ENCODE measurements at regions not wholly inside any gene's neighbourhood (a gene's known extent, or its start where the extent isn't known, plus 50 kb on each side); places are given as distances from the start of the nearest gene placed in this dataset.
A peak's percentile ranks its signal among the peaks of the same experiment; 100 is the strongest.

DNA sequence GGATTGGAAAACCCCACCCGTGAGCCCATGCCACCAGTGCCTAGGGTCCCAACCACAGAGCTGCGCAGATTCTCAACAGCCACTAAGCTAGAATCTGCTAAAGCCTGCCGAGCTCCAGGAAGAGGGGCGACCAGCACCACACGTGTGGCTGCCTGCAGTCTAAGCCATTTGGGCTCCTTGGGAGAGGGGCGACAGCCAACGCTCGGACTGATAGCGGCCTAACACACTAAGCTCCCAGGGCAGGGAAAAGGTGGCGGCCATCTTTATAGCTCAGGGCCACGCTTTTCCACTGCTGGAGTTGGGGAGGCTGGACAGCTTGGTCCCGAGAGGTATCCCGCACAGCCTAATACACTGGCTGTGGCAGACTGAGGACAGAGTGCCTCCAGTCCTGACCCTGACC, 631.8 kb downstream of the CETN3 start:
- H3K4me3 ChIP-seq = no peak overlapping the region
- no peaks in the 10 kb centered on the region for H3K4me1 ChIP-seq
- DNase-seq (peak; percentile 44), ATAC-seq (peak; percentile 26)
- intact Hi-C loops (cut with DNase I) = no loop called here
- TF ChIP-seq, protein P1, sequence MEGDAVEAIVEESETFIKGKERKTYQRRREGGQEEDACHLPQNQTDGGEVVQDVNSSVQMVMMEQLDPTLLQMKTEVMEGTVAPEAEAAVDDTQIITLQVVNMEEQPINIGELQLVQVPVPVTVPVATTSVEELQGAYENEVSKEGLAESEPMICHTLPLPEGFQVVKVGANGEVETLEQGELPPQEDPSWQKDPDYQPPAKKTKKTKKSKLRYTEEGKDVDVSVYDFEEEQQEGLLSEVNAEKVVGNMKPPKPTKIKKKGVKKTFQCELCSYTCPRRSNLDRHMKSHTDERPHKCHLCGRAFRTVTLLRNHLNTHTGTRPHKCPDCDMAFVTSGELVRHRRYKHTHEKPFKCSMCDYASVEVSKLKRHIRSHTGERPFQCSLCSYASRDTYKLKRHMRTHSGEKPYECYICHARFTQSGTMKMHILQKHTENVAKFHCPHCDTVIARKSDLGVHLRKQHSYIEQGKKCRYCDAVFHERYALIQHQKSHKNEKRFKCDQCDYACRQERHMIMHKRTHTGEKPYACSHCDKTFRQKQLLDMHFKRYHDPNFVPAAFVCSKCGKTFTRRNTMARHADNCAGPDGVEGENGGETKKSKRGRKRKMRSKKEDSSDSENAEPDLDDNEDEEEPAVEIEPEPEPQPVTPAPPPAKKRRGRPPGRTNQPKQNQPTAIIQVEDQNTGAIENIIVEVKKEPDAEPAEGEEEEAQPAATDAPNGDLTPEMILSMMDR (IDR thresholded peaks at IDR 0.05) = no peak
- H3K36me3 ChIP-seq = no peaks in the 10 kb centered on the region
- no peaks in the 10 kb centered on the region for H3K27me3 ChIP-seq
- peaks cover 15% of the 10 kb centered on the region for H3K9me3 ChIP-seq
- H3K27ac ChIP-seq = no peak overlapping the region

DNA sequence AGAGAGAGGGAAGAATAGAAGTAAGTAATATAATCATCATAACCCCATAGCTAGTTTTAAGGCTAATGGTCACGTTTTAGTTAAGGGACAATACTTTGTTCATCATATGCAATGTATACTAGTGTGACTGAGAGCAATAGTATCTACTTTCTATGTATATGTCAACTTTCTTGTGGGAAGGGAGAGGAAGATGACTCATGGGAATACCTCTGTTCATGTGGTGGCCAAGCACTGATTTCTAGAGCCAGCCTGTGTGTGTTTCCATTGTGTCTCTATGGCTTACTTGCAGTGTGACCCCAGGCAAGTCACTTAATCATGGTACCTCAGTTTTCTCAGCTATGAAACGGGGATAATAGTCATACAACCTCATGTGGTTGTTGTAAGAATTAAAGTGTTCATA, 639.6 kb downstream of the CETN3 start:
- H3K4me3 ChIP-seq = no peak overlapping the region
- intact Hi-C loops (cut with DNase I) = no loop called here
- TF ChIP-seq, protein P1 (IDR thresholded peaks at IDR 0.05) = no peak
- no peaks in the 10 kb centered on the region for H3K36me3 ChIP-seq
- DNase-seq (no peak), ATAC-seq (no peak)
- H3K27me3 ChIP-seq = no peaks in the 10 kb centered on the region
- H3K4me1 ChIP-seq = no peaks in the 10 kb centered on the region
- no peaks in the 10 kb centered on the region for H3K9me3 ChIP-seq
- no peak overlapping the region for H3K27ac ChIP-seq

DNA sequence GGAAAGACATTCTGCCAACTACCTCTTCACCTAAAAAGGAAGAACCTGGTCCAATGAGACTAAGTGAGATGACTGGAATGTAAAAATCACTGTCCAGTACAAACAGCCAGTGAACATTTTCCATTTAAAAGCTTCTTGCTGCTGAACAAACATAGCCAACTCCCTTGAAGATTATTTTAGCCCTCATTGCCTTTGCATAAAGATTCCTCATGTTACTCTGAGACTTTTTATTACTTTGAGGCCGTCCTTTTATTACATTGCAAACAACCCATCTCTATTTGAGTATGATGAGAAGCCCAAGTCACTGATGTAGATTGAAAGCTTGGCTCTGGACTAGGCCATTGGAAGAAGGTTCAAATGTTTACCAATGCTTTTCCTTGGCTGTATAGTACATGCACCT, 649.8 kb downstream of the CETN3 start:
- H3K27me3 ChIP-seq = no peaks in the 10 kb centered on the region
- ATAC-seq (no peak), DNase-seq (no peak)
- no peak overlapping the region for H3K27ac ChIP-seq
- no peak overlapping the region for H3K4me3 ChIP-seq
- intact Hi-C loops (cut with DNase I) = no loop called here
- no peaks in the 10 kb centered on the region for H3K36me3 ChIP-seq
- H3K4me1 ChIP-seq = no peaks in the 10 kb centered on the region
- no peaks in the 10 kb centered on the region for H3K9me3 ChIP-seq
- TF ChIP-seq, protein P1 (IDR thresholded peaks at IDR 0.05) = no peak

DNA sequence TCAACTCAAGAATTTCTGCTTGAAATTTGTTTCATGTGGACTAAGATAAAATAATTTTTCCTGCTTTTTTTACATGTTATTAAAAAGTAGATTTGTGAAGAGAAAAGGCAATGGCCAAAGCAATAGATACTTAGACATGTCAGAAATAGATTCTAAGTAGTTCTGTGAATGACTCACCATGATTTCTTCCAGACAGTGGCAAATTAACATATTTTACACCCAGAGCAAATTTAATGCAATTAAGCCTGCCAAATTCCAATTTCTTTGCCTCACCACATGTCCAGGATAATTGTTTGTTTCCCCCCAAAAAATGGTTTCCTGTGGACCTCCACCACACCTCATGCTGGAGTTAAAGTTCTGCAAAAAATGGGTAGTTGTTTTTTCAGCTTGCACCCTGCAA, 651.4 kb downstream of the CETN3 start:
- no peaks in the 10 kb centered on the region for H3K9me3 ChIP-seq
- no peak overlapping the region for H3K4me3 ChIP-seq
- H3K27me3 ChIP-seq = no peaks in the 10 kb centered on the region
- ATAC-seq = no peak
- intact Hi-C loops (cut with DNase I) = no loop called here
- H3K4me1 ChIP-seq = no peaks in the 10 kb centered on the region
- no peak for DNase-seq
- no peak overlapping the region for H3K27ac ChIP-seq
- TF ChIP-seq, protein P1 (IDR thresholded peaks at IDR 0.05) = no peak
- H3K36me3 ChIP-seq = no peaks in the 10 kb centered on the region

DNA sequence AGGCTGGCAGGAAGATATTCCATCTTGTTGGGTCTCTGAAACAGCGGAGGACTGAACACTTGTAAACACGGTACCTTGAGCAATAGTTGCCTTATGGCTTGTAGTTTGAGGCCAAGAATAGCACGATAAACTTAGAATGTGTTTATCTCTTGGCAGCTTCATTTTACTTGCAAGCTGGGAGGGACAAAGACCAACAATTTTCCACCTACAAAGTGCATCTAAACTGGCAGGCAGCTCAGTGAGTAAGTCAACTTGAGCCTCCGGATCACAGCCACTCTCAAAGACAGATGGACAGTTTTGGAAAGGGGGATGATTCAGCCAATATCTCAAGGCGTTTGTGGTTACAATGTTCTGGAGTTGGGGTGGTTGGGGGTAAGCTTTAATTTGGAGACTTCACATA, 652.6 kb downstream of the CETN3 start:
- ATAC-seq = no peak
- TF ChIP-seq, protein P1 (IDR thresholded peaks at IDR 0.05) = no peak
- Histone ChIP-seq H3K27ac (no peak overlapping the region), H3K4me3 (no peak overlapping the region), H3K9me3 (no peaks in the 10 kb centered on the region), H3K27me3 (no peaks in the 10 kb centered on the region), H3K36me3 (no peaks in the 10 kb centered on the region), H3K4me1 (no peaks in the 10 kb centered on the region)
- intact Hi-C loops (cut with DNase I) = no loop called here
- DNase-seq = no peak

DNA sequence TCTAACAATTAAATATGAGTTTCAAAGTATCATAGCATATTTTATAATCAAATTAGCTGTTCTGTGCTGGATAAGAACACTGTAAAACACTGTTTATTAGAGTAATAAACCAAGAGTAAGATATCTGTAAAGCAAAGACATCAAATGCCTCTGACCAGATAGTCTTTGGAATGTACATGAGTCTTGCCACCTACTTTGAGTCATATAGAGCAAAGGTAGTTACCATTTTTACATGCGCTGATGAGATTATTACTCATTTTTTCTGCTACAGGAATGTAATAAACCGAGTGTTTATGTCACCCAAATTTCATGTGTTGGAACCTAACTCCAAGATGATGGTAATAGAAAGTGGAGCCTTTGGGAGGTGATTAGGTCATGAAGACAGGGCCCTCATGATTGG, 654.5 kb downstream of the CETN3 start:
- TF ChIP-seq, protein P1 (IDR thresholded peaks at IDR 0.05) = no peak
- intact Hi-C loops (cut with DNase I) = no loop called here
- ATAC-seq (no peak), DNase-seq (no peak)
- no peaks in the 10 kb centered on the region for H3K9me3 ChIP-seq
- H3K4me1 ChIP-seq = no peaks in the 10 kb centered on the region
- H3K36me3 ChIP-seq = no peaks in the 10 kb centered on the region
- no peaks in the 10 kb centered on the region for H3K27me3 ChIP-seq
- H3K27ac ChIP-seq = no peak overlapping the region
- H3K4me3 ChIP-seq = no peak overlapping the region
